ENCODE measurements at regions not wholly inside any gene's neighbourhood (a gene's known extent, or its start where the extent isn't known, plus 50 kb on each side); places are given as distances from the start of the nearest gene placed in this dataset.

DNA sequence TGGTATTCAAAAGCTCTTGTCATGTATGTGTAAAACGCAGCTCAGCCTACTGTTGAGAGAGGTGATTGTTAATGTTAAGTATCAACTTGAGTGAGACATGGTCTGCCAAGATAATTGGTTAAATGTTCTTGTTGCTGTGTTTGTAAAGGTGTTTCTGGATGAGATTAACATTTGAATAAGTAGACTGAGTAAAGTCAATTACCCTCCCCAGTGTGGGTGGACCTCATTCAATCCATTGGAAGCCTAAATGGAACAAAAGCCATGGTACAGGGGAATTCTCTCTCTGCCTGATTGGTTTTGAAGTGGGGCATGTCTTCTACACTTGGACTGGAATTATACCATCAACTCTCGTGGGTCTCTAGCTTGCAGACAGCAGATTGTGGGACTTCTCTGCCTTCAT lies 63.8 kb upstream of the RERGL start:
- TF ChIP-seq, protein P1, sequence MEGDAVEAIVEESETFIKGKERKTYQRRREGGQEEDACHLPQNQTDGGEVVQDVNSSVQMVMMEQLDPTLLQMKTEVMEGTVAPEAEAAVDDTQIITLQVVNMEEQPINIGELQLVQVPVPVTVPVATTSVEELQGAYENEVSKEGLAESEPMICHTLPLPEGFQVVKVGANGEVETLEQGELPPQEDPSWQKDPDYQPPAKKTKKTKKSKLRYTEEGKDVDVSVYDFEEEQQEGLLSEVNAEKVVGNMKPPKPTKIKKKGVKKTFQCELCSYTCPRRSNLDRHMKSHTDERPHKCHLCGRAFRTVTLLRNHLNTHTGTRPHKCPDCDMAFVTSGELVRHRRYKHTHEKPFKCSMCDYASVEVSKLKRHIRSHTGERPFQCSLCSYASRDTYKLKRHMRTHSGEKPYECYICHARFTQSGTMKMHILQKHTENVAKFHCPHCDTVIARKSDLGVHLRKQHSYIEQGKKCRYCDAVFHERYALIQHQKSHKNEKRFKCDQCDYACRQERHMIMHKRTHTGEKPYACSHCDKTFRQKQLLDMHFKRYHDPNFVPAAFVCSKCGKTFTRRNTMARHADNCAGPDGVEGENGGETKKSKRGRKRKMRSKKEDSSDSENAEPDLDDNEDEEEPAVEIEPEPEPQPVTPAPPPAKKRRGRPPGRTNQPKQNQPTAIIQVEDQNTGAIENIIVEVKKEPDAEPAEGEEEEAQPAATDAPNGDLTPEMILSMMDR (IDR thresholded peaks at IDR 0.05; ENCODE audit: insufficient read depth, low read length) = no peak
- TF ChIP-seq POLR2AphosphoS5 (IDR thresholded peaks at IDR 0.05; ENCODE audit: low read depth) = no peak

Data from HL-60 (cell line).